SH-SY5Y (cell line): ENCODE measurements at regions not wholly inside any gene's neighbourhood (a gene's known extent, or its start where the extent isn't known, plus 50 kb on each side); places are given as distances from the start of the nearest gene placed in this dataset.

Experiments
- GATA2 ChIP-seq: IDR thresholded peaks from 2 replicates; pipeline ENCODE4 v1.6.1; 2011; ENCODE audit warnings: mild to moderate bottlenecking, low read depth, low read length
- GATA3 ChIP-seq: IDR thresholded peaks from 2 replicates; pipeline ENCODE4 v1.6.1; 2011; ENCODE audit warnings: low read depth, mild to moderate bottlenecking, low read length, moderate library complexity

DNA sequence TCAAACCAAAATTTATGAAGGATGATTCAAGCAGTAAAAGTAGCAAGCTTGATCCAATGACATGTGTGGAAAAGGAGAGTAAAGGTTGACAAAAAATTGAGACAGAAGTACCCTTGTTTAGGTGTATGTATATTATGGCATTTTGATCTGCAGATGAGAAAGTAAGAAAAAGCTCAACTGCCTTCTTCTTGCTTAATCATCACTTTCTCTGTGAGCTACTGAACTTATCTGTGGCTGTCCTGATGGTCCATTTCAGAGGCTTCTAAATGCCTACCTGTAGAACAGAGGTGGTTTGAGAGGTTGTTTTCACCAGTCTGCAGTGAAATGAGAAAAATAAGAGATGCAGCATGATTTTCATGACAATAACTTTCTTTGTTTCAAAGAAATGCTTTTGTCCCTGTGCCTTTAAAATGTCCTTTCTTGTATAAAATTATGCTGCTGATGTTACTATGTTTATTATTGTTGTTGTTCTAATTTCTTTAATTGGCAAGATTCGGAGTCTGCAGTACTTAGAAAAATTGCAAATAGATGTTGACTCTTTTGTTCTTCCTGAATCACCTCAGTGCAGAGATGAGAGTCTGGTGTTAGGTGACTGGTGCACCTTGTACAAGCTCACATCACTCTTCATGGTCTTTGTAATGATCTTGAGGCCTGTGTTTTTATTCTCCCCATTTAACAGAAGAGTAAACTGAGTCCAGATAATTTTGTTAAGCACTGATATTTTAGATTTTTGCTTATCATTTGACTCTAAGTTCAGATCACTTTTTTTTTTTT lies 821.9 kb downstream of the VRK1 start:
- TF ChIP-seq GATA3 (no peak), GATA2 (no peak)

DNA sequence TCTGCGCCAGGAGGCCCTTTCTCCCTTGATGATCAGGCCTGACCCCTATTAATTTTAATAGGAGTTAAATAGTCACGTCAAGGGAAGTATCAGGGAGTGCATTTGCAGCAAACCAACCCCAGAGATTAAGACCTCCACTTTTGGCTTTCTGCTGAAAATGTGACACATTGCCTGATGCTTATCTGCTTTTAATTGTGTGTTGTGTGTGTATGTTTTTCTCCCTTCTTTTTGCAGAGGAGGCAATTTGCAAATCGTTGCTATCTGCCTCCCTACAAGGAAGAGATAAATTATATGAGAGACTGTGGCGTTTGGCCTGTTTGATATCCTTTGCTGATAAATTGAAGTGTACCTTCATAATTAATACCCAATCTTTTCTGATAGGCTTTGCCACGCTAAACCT lies 822.9 kb downstream of the VRK1 start:
- TF ChIP-seq GATA3: no peak
- TF ChIP-seq GATA2: no peak

DNA sequence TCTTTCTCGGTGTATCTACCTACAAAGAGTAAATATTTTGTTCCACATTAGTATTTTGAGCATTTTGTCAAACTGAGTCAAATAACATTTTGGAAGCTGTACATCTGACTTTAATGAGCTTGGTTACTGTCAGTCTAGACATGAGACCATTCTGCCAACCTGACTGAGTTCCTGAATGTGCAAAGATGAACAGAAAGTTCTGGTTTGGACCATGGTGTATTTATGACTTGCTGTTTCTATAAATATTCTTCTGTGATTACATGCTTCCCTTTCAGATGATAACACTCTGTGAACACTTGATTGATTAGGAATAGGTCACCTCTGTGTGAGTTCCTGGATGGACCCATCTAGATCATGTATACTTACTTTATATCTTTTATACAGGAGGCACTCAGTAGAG lies 827.8 kb downstream of the VRK1 start:
- TF ChIP-seq GATA2: no peak
- TF ChIP-seq GATA3: no peak

DNA sequence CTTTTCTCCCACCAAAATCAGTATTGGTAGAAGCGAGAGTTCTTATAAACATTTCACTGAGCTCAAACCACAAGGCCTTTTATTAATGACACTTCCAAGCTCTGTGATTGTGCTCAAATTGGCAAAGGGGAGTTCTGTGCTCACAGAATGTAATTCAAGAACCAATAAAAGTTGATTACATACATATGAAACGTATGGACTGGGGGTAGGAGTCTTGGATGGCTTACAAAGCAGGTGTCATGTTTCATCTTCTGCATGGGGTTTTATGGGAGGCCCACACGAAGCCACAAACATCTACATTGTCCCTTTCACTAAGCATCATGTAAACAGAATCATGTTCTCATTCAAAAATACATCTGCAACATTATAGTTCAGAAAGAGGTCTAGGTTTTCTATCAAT lies 828.3 kb downstream of the VRK1 start:
- TF ChIP-seq GATA2: no peak
- no peak for TF ChIP-seq GATA3

DNA sequence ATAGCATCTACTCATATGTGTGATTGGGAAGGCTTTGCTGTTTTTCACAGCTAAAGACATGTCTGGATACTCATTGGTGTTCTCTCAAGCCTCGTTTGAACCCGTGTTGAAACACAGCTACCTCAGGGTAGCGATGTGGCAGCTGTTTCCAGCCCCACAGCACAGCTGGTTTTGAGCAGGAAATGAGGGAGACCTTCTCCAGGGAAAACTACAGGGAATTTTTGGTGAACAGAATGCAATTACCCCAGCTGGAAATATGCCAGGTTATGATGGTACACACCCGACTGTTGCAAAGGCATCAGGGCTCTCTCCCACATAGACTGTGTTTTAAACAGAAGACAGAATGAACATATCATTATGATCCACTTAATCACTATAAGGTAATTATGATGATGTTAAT lies 828.9 kb downstream of the VRK1 start:
- no peak for TF ChIP-seq GATA2
- TF ChIP-seq GATA3: no peak

DNA sequence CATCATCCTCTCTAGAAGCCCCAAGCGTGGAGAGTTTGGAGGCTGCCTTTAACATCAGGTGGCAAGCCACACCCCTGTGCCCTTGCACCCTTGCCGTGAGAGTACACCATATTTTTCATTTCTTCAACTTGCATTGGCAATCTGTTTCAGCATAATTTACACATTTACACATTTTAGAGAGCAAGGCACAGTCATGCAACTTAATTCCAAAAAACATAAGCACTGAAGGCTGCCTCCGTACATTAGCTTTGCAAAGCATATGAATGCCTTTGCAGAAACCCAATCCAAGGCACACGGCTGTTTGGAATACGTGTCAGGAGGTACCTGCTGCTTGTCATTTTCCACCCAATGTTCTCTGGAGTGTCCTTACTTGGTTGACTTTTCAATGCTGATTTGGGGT lies 833.1 kb downstream of the VRK1 start:
- TF ChIP-seq GATA2 (no peak), GATA3 (no peak)

DNA sequence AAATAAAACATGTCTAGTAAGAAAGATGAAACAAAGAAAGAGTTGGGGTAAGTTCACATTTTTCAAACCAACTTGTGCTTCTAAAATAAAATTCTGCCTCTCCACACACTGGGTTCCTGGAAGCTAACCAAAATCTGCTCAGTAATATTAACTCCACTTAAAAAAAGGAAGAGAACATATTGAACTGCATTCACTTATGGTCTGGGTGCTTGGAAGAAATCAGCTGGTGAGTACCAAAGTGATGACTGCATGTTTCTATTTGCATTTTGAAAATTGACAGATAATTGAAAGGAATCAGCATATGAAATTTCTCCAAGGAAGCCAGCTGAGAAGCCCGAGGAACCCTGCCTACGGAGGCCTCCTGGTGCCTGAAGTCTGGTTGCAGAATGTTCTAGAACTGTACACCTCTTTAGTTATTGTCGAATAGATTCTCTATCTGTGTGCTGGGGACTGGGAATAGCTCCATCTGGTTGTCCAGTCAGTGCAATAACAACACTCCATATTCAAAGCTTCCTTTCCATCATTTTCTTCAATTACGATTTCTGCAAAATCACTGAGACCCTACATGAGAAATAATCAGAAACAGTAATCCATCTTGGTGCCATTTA lies 836.1 kb downstream of the VRK1 start:
- TF ChIP-seq GATA3 (no peak), GATA2 (no peak)

DNA sequence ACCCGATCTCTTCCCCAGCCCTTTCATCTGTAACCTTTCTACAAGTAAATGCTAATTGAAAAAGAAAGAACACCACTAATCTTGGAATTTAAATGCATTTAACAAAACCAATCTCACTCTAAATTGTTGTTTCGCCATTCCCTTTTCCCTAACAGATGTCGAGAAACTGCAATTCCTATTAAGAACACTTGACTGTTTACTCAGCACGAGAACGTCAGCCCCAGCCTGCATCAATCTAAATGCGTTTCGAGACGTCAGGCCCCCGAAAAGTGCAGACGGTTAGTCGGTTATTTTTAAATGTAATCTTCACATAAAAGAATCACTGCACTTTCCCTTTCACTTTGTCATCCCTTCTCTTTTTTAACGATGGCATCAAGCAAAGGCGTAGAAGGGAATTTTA lies 837.6 kb downstream of the VRK1 start:
- no peak for TF ChIP-seq GATA3

DNA sequence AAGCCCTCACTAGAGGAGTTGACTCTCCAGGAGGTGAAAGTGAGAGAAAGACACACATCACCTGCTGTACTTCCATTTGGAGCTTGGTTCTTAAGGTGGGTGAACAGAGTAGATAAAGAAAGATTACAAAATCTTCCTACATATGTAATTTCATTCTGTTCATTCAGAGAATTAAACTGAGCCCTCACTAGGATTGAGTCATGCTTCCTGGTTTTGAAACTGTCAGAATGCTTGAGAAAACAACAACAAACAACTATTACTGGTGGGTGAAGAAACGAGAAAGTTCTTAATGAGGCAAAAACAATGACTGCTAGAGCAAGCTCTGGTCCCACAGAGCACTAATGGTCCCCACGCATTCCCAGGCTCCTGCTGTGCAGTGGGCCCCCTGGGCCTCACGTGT lies 841.7 kb downstream of the VRK1 start:
- TF ChIP-seq GATA2 (no peak), GATA3 (no peak)

DNA sequence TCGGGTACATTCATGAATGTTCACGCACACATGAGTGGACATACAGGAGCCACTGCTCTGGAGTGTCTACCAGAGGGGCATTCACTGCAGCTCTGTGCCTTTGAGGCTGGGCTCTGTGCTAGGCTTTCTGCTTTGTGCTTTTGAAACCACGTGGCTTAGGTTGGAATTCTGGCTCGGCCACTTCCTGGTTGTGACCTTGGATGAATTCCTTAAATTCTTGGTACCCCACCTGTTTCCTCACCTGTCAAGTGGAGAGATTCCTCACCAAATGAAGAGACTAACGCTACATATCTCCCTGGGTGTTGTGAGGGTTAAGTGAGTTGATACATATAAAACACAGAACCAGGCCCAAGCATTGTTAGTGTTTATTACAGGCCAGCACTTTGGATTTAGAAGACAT lies 842.8 kb downstream of the VRK1 start:
- no peak for TF ChIP-seq GATA3
- TF ChIP-seq GATA2: no peak

DNA sequence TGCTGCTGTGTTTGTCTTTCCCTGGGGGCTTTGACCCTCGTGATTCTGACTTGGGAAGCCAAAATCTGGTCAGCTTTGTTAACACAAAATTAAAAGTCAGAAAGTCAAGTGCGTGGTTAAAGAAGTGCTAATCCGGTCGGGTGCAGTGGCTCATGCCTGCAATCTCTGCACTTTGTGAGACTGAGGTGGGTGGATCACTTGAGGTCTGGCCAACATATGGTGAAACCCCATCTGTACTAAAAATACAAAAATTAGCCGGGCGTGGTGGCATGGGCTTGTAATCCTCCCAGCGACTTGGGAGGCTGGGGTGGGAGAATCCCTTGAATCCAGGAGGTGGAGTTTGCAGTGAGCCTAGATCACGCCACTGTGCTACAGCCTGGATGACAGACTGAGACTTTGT lies 844.6 kb downstream of the VRK1 start:
- no peak for TF ChIP-seq GATA2
- TF ChIP-seq GATA3: no peak

DNA sequence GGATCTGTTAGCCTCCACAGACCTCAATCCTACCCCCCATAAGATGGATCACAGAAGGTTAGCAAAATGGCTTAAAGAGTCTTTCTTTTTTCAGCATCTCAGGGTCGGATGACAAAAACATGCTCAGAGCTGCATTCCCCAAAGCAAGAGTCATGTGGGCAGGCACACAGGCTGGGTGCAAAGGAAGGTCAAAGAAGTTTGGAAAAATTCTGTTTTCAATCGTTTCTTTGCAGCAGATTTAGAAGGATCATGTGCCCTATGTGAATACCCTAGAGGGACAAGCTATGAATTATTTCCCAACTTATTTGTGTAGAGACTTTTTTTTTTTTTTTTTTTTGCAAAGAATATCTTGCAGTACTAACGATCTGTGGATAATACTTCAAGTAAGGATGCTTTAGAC lies 845.4 kb downstream of the VRK1 start:
- TF ChIP-seq GATA3 (no peak), GATA2 (no peak)

DNA sequence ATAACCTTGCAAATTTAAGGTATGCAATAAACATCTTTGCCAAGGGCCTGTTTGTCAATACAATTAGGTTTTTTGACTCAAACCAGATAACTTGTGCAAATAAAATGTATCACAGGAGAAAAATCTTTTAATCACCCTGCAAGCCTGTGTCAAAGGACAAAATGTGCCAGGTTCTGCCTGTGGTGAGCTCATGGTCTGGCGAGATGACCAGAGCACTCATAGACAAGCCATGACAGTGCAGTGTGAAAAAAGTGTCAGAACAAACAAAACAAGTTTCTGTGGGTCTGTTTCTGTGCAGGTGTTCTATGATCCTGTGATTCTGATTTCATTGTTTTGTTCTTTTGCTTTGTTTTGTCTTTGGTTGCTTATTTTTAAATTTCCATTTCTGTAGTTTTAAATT lies 847.2 kb downstream of the VRK1 start:
- TF ChIP-seq GATA2: no peak
- no peak for TF ChIP-seq GATA3

DNA sequence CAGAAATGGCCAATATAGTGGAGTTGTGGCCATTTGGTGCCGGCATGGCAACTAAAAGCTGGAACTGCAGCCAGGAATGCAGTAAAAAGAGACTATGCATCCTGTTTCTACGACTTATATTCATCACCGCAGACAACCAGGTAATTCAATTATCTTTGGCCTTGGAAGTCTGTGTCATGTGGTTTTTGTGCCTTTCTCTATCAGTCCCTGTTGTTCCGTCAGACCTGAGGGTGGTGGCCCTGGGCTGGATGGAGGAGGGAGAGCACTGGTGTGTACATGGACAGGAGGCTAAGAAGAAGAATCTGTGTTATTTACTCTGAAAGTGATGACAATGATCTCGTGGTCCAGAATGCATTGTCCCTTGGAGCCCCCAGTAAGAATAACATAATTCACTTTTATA lies 852.6 kb downstream of the VRK1 start:
- TF ChIP-seq GATA3 (no peak), GATA2 (no peak)

DNA sequence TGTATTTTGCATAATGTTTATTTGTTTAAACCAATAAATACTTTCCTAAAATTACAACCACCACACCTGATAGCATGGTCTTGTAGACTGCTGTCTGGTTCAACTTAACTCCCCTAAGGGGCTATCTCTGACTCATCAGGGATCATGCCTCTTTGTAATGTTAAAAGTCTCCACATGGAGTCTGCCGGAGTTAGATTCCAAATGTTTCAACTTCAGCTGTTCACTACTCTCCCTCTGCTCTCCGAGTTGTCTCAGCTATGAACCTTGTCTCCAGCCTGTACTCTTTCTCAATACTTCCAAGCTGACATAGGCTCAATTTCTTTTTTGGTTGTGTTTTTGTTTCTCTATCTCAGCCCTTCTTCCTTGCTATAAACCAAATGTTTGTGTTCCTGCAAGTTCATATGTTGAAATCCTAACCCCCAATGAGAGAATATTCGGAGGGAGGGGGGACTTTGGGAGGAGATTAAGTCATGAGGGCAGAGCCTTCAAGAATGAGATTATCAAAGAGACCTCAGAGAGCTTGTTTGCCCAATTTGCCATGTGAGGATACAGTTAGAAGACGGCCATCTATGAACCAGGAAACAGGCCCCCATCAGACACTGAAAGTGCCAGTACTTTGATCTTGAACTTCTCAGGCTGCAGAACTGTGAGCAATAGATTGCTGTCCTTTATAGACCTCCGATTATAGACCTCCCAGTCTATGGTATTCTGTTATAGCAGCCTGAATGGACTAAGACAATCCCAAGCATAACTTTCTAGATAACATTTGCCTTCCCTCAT lies 858.2 kb downstream of the VRK1 start:
- TF ChIP-seq GATA3 (no peak), GATA2 (no peak)
